ENCODE measurements at regions not wholly inside any gene's neighbourhood (a gene's known extent, or its start where the extent isn't known, plus 50 kb on each side); places are given as distances from the start of the nearest gene placed in this dataset.

DNA sequence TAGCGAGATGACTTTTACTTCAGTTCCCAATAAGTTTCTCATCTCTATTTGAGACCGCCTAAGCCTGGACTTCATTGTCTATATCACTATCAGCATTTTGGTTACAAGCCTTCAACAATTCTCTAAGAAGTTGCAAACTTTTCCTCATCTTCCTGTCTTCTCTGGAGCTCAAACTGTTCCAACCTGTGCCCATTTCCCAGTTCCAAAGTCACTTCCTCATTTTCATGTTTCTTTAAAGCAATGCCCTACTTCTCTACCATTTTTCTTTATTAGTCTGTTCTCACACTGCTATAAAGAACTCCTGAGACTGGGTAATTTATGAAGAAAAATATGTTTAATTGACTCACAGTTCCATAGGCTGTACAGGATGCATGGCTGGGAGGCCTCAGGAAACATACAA, 251.9 kb downstream of the TECRL start:
- TF ChIP-seq TCF7L2 (IDR thresholded peaks at IDR 0.05; ENCODE audit: low read depth, low read length) (no peak), CTCF (IDR thresholded peaks at IDR 0.05) (no peak), REST (IDR thresholded peaks at IDR 0.05; ENCODE audit: insufficient read depth in 1 of 2, low read depth in 2 of 2, low read length in 1 of 2) (no peak), SIN3A (IDR thresholded peaks at IDR 0.05; ENCODE audit: borderline replicate concordance, insufficient read depth, low read depth, low read length) (no peak), POLR2AphosphoS5 (IDR thresholded peaks at IDR 0.05; ENCODE audit: low read depth, low read length) (no peak)
- no peak for ATAC-seq
- BruUV-seq (replicated peaks): no TSS peak
- Histone ChIP-seq H3K4me3 (ENCODE audit: low read depth in 2 of 2, low read length in 2 of 2) (no peak overlapping the region), H3K27ac (ENCODE audit: low read length) (no peak overlapping the region), H3K36me3 (ENCODE audit: control insufficient read depth, insufficient read depth, low read length) (no peaks in the 10 kb centered on the region), H3K4me1 (ENCODE audit: control insufficient read depth, insufficient read depth, low read length) (no peaks in the 10 kb centered on the region), H3K27me3 (ENCODE audit: control insufficient read depth, insufficient read depth, low read length) (no peaks in the 10 kb centered on the region), H3K9me3 (ENCODE audit: control insufficient read depth, insufficient read depth, low read depth, low read length) (no peaks in the 10 kb centered on the region)
- ChIA-PET POLR2A (no interaction called here), CTCF (no interaction called here)
- no peak for DNase-seq (ENCODE audit: low read depth, low spot score)
- in situ Hi-C loops (cut with HindIII; ENCODE audit: low pct_unique_long_range_greater_than_20kb, low sequenced_read_pairs) (no loop called here), intact Hi-C loops (cut with micrococcal nuclease; ENCODE audit: unreplicated experiment) (no loop called here)

DNA sequence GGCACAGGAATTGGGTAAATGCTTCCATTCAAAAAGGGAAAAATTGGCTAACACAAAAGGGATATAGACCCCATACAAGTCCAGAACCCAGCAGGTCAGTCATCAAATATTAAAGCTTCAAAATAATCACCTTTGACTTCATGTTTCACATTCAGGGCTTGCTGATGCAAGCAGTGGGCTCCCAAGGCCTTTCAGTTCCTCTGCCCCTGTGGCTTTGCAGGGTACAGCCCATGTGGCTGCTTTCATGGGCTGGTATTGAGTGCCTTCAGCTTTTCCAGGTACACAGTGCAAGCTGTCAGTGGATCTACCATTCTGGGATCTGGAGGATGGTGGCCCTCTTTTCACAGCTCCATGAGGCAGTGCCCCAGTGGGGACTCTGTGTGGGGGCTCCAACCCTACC, 253.0 kb downstream of the TECRL start:
- in situ Hi-C loops (cut with HindIII; ENCODE audit: low pct_unique_long_range_greater_than_20kb, low sequenced_read_pairs): no loop called here
- intact Hi-C loops (cut with micrococcal nuclease; ENCODE audit: unreplicated experiment): no loop called here
- ChIA-PET CTCF (no interaction called here), POLR2A (interaction anchor here (0.5 kb wide), 1 partner anchor 12 kb away, joined by 3 read pairs; no protein-coding TSS in a partner anchor)
- Histone ChIP-seq H3K4me1 (ENCODE audit: control insufficient read depth, insufficient read depth, low read length) (no peaks in the 10 kb centered on the region), H3K9me3 (ENCODE audit: control insufficient read depth, insufficient read depth, low read depth, low read length) (no peaks in the 10 kb centered on the region), H3K27me3 (ENCODE audit: control insufficient read depth, insufficient read depth, low read length) (no peaks in the 10 kb centered on the region), H3K4me3 (ENCODE audit: low read depth in 2 of 2, low read length in 2 of 2) (no peak overlapping the region), H3K27ac (ENCODE audit: low read length) (no peak overlapping the region), H3K36me3 (ENCODE audit: control insufficient read depth, insufficient read depth, low read length) (no peaks in the 10 kb centered on the region)
- TF ChIP-seq POLR2AphosphoS5 (IDR thresholded peaks at IDR 0.05; ENCODE audit: low read depth, low read length): no peak
- no peak for TF ChIP-seq SIN3A (IDR thresholded peaks at IDR 0.05; ENCODE audit: borderline replicate concordance, insufficient read depth, low read depth, low read length)
- no peak for TF ChIP-seq REST (IDR thresholded peaks at IDR 0.05; ENCODE audit: insufficient read depth in 1 of 2, low read depth in 2 of 2, low read length in 1 of 2)
- no peak for TF ChIP-seq TCF7L2 (IDR thresholded peaks at IDR 0.05; ENCODE audit: low read depth, low read length)
- no peak for TF ChIP-seq CTCF (IDR thresholded peaks at IDR 0.05)
- DNase-seq (ENCODE audit: low read depth, low spot score) (no peak), ATAC-seq (no peak)
- BruUV-seq (replicated peaks): no TSS peak

Data from Panc1 (cell line).